Mesendoderm (in vitro differentiated cells): ENCODE measurements at regions not wholly inside any gene's neighbourhood (a gene's known extent, or its start where the extent isn't known, plus 50 kb on each side); places are given as distances from the start of the nearest gene placed in this dataset.

ENCODE experiments used
- DNase-seq: peaks from one replicate; pipeline ENCODE4 v3.0.0; 2013
- H2AK5ac ChIP-seq: 2 replicates; pipeline ENCODE4 v1.6.1; 2013; ENCODE audit warnings: low read length, inconsistent platforms
- H2BK120ac ChIP-seq: 2 replicates; pipeline ENCODE4 v1.6.1; 2013; ENCODE audit warnings: low read depth, mild to moderate bottlenecking, low read length, moderate library complexity, mixed read lengths
- H2BK15ac ChIP-seq: replicated peaks from 2 replicates; pipeline ENCODE4 v1.6.1; 2013; ENCODE audit warnings: low read depth, mild to moderate bottlenecking, moderate library complexity
- H2BK5ac ChIP-seq: 2 replicates; pipeline ENCODE4 v1.6.1; 2013; ENCODE audit warnings: low read length, inconsistent platforms
- H3K18ac ChIP-seq: 2 replicates; pipeline ENCODE4 v1.6.1; 2013; ENCODE audit warnings: mild to moderate bottlenecking, low read length, mixed read lengths
- H3K23ac ChIP-seq: one replicate; pipeline ENCODE4 v1.6.1; 2013; ENCODE audit warnings: low read length
- H3K27ac ChIP-seq: 2 replicates; pipeline ENCODE4 v1.5.1; 2013; ENCODE audit warnings: low read depth, mild to moderate bottlenecking, inconsistent platforms, low read length, moderate library complexity
- H3K27me3 ChIP-seq: 2 replicates; pipeline ENCODE4 v1.6.1; 2013; ENCODE audit warnings: low read length, control low read depth, mild to moderate bottlenecking, inconsistent platforms; ENCODE audit not compliant: insufficient read depth, poor library complexity
- H3K36me3 ChIP-seq: 2 replicates; pipeline ENCODE4 v1.6.1; 2013; ENCODE audit warnings: low read length, inconsistent platforms; ENCODE audit not compliant: control insufficient read depth, insufficient read depth
- H3K4ac ChIP-seq: one replicate; pipeline ENCODE4 v1.6.1; 2013; ENCODE audit warnings: low read depth, mild to moderate bottlenecking, low read length, moderate library complexity
- H3K4me1 ChIP-seq: 2 replicates; pipeline ENCODE4 v1.6.1; 2013; ENCODE audit warnings: low read depth, low read length, inconsistent platforms; ENCODE audit not compliant: control insufficient read depth
- H3K4me2 ChIP-seq: 2 replicates; pipeline ENCODE4 v1.6.1; 2013; ENCODE audit warnings: low read length
- H3K4me3 ChIP-seq: 2 replicates; pipeline ENCODE4 v1.5.1; 2013; ENCODE audit warnings: mild to moderate bottlenecking, low read length
- H3K56ac ChIP-seq: one replicate; pipeline ENCODE4 v1.6.1; 2013; ENCODE audit warnings: low read length
- H3K79me1 ChIP-seq: 2 replicates; pipeline ENCODE4 v1.6.1; 2013; ENCODE audit warnings: low read length, inconsistent platforms
- H3K79me2 ChIP-seq: 2 replicates; pipeline ENCODE4 v1.6.1; 2013; ENCODE audit warnings: mild to moderate bottlenecking, low read length; ENCODE audit not compliant: control insufficient read depth, insufficient read depth
- H3K9ac ChIP-seq: 2 replicates; pipeline ENCODE4 v1.6.1; 2013; ENCODE audit warnings: low read length, inconsistent platforms
- H4K5ac ChIP-seq: one replicate; pipeline ENCODE4 v1.6.1; 2013; ENCODE audit warnings: low read length
- H4K8ac ChIP-seq: one replicate; pipeline ENCODE4 v1.6.1; 2013; ENCODE audit warnings: low read depth, mild to moderate bottlenecking, control low read depth, low read length, moderate library complexity
- WGBS: extraction: QIAGEN DNeasy Blood & Tissue Kit; methylation state at CpG from one replicate; pipeline ENCODE4 v1.1.7; 2013; ENCODE audit warnings: low lambda C conversion rate, missing lambda C conversion rate; ENCODE audit not compliant: insufficient coverage; ENCODE audit errors: extremely low coverage; 5-methylcytosine and 5-hydroxymethylcytosine counted together

GRCh38 chr7:156169474-156170370 is 357.5 kb upstream of the SHH start:
- Histone ChIP-seq H2BK5ac (no peak overlapping the region), H3K36me3 (no peaks in the 10 kb centered on the region), H3K4me3 (no peak overlapping the region), H3K23ac (no peak overlapping the region), H4K5ac (no peak overlapping the region), H3K4ac (no peak overlapping the region), H3K4me2 (no peak overlapping the region), H2BK15ac (no peak overlapping the region), H3K79me2 (no peaks in the 10 kb centered on the region), H2BK120ac (no peak overlapping the region), H3K56ac (peak overlapping the region; percentile 42), H3K79me1 (no peaks in the 10 kb centered on the region), H3K18ac (no peak overlapping the region), H2AK5ac (no peak overlapping the region), H3K27me3 (no peaks in the 10 kb centered on the region), H3K4me1 (no peaks in the 10 kb centered on the region), H3K27ac (no peak overlapping the region), H4K8ac (no peak overlapping the region), H3K9ac (no peak overlapping the region)
- no peak for DNase-seq
- no CpG with 5 or more reads among the region's 32 CpGs for WGBS

GRCh38 chr7:156168434-156168833 is 356.2 kb upstream of the SHH start:
- Histone ChIP-seq H2BK5ac (no peak overlapping the region), H3K36me3 (no peaks in the 10 kb centered on the region), H3K4me2 (no peak overlapping the region), H3K56ac (no peak overlapping the region), H3K79me2 (no peaks in the 10 kb centered on the region), H3K23ac (no peak overlapping the region), H4K5ac (no peak overlapping the region), H3K27ac (no peak overlapping the region), H3K4me1 (no peaks in the 10 kb centered on the region), H3K27me3 (no peaks in the 10 kb centered on the region), H2AK5ac (no peak overlapping the region), H3K9ac (no peak overlapping the region), H3K4ac (no peak overlapping the region), H3K4me3 (no peak overlapping the region), H4K8ac (no peak overlapping the region), H3K79me1 (no peaks in the 10 kb centered on the region), H2BK15ac (no peak overlapping the region), H2BK120ac (no peak overlapping the region), H3K18ac (no peak overlapping the region)
- DNase-seq, result no peak
- WGBS, result no CpG with 5 or more reads among the region's 18 CpGs

- H2BK5ac ChIP-seq, result no peak overlapping the region
- H4K8ac ChIP-seq, result no peak overlapping the region
- H3K4me3 ChIP-seq, result no peak overlapping the region
- H3K56ac ChIP-seq, result no peak overlapping the region
- H2AK5ac ChIP-seq, result no peak overlapping the region
- no peaks in the 10 kb centered on the region for H3K79me1 ChIP-seq
- no peak overlapping the region for H3K23ac ChIP-seq
- no peaks in the 10 kb centered on the region for H3K36me3 ChIP-seq
- WGBS, result no CpG with 5 or more reads among the region's 5 CpGs
- H3K27ac ChIP-seq, result no peak overlapping the region
- H2BK15ac ChIP-seq, result no peak overlapping the region
- H3K18ac ChIP-seq, result no peak overlapping the region
- H3K27me3 ChIP-seq, result no peaks in the 10 kb centered on the region
- H3K4ac ChIP-seq, result no peak overlapping the region
- no peak overlapping the region for H4K5ac ChIP-seq
- H3K4me1 ChIP-seq, result no peaks in the 10 kb centered on the region
- no peak overlapping the region for H3K9ac ChIP-seq
- H2BK120ac ChIP-seq, result no peak overlapping the region
- no peak overlapping the region for H3K4me2 ChIP-seq
- H3K79me2 ChIP-seq, result no peaks in the 10 kb centered on the region
- DNase-seq, result no peak
Observed at GRCh38 chr7:156167987-156168386, 355.7 kb upstream of the SHH start.

- DNase-seq, result no peak
- no peak overlapping the region for H4K5ac ChIP-seq
- no peak overlapping the region for H3K56ac ChIP-seq
- no peak overlapping the region for H3K4me2 ChIP-seq
- H3K79me2 ChIP-seq, result no peaks in the 10 kb centered on the region
- H3K36me3 ChIP-seq, result no peaks in the 10 kb centered on the region
- no peaks in the 10 kb centered on the region for H3K27me3 ChIP-seq
- no peak overlapping the region for H2BK120ac ChIP-seq
- H2BK15ac ChIP-seq, result no peak overlapping the region
- no CpG with 5 or more reads among the region's 10 CpGs for WGBS
- no peak overlapping the region for H2BK5ac ChIP-seq
- H3K9ac ChIP-seq, result no peak overlapping the region
- H2AK5ac ChIP-seq, result no peak overlapping the region
- no peak overlapping the region for H4K8ac ChIP-seq
- H3K27ac ChIP-seq, result no peak overlapping the region
- H3K18ac ChIP-seq, result no peak overlapping the region
- no peak overlapping the region for H3K4me3 ChIP-seq
- H3K4ac ChIP-seq, result no peak overlapping the region
- H3K4me1 ChIP-seq, result no peaks in the 10 kb centered on the region
- no peak overlapping the region for H3K23ac ChIP-seq
- H3K79me1 ChIP-seq, result no peaks in the 10 kb centered on the region
Observed at GRCh38 chr7:156167417-156167807, 355.1 kb upstream of the SHH start.

GRCh38 chr7:156166692-156167416 is 354.6 kb upstream of the SHH start:
- no peak overlapping the region for H3K56ac ChIP-seq
- no peak overlapping the region for H3K4me3 ChIP-seq
- H3K9ac ChIP-seq, result no peak overlapping the region
- no peak overlapping the region for H3K4me2 ChIP-seq
- no peak overlapping the region for H2BK5ac ChIP-seq
- H3K18ac ChIP-seq, result no peak overlapping the region
- no peaks in the 10 kb centered on the region for H3K4me1 ChIP-seq
- no peak overlapping the region for H2BK15ac ChIP-seq
- DNase-seq, result no peak
- no peak overlapping the region for H3K23ac ChIP-seq
- no peaks in the 10 kb centered on the region for H3K79me2 ChIP-seq
- no CpG with 5 or more reads among the region's 12 CpGs for WGBS
- H3K4ac ChIP-seq, result no peak overlapping the region
- H3K36me3 ChIP-seq, result no peaks in the 10 kb centered on the region
- H2AK5ac ChIP-seq, result no peak overlapping the region
- no peak overlapping the region for H4K5ac ChIP-seq
- no peaks in the 10 kb centered on the region for H3K27me3 ChIP-seq
- no peak overlapping the region for H4K8ac ChIP-seq
- H2BK120ac ChIP-seq, result no peak overlapping the region
- no peaks in the 10 kb centered on the region for H3K79me1 ChIP-seq
- no peak overlapping the region for H3K27ac ChIP-seq
